B cell (primary cell): ENCODE measurements at regions not wholly inside any gene's neighbourhood (a gene's known extent, or its start where the extent isn't known, plus 50 kb on each side); places are given as distances from the start of the nearest gene placed in this dataset.

Experiments used
- CTCF ChIP-seq: fragments of 200-600 bp; IDR thresholded peaks from one replicate; pipeline ENCODE4 v1.8.0; 2022; ENCODE audit warnings: antibody characterized with exemption, mild to moderate bottlenecking
- EZH2 ChIP-seq: IDR thresholded peaks from 2 replicates; pipeline ENCODE4 v1.6.1; 2012; ENCODE audit warnings: borderline replicate concordance, low read depth, mild to moderate bottlenecking, moderate library complexity, low read length; ENCODE audit not compliant: insufficient read depth, poor library complexity, severe bottlenecking

- TF ChIP-seq CTCF (no peak), EZH2 (no peak)
These were observed 150.9 kb upstream of the JUN start for GRCh38 chr1:58934706-58935105.
